ENCODE measurements at regions not wholly inside any gene's neighbourhood (a gene's known extent, or its start where the extent isn't known, plus 50 kb on each side); places are given as distances from the start of the nearest gene placed in this dataset.

GRCh38 chr12:29882846-29883245 is 99.1 kb upstream of the TMTC1 start:
- DNase-seq (ENCODE audit: low read depth in 2 of 2), result no peak

GRCh38 chr12:29880987-29881386 is 97.2 kb upstream of the TMTC1 start:
- no peak for DNase-seq (ENCODE audit: low read depth in 2 of 2)

- no peak for DNase-seq (ENCODE audit: low read depth in 2 of 2)
Observed at GRCh38 chr12:29879606-29880308, 96.0 kb upstream of the TMTC1 start.

- no peak for DNase-seq (ENCODE audit: low read depth in 2 of 2)
Observed at GRCh38 chr12:29869946-29870345, 86.2 kb upstream of the TMTC1 start.

GRCh38 chr12:29867823-29868222 is 84.1 kb upstream of the TMTC1 start:
- no peak for DNase-seq (ENCODE audit: low read depth in 2 of 2)

- no peak for DNase-seq (ENCODE audit: low read depth in 2 of 2)
Observed at GRCh38 chr12:29863665-29864064, 79.9 kb upstream of the TMTC1 start.

GRCh38 chr12:29858270-29858786 is 74.6 kb upstream of the TMTC1 start:
- no peak for DNase-seq (ENCODE audit: low read depth in 2 of 2)

- no peak for DNase-seq (ENCODE audit: low read depth in 2 of 2)
Observed at GRCh38 chr12:29847246-29847645, 63.5 kb upstream of the TMTC1 start.

GRCh38 chr12:29844667-29845066 is 60.9 kb upstream of the TMTC1 start:
- no peak for DNase-seq (ENCODE audit: low read depth in 2 of 2)

GRCh38 chr12:29843036-29843435 is 59.3 kb upstream of the TMTC1 start:
- DNase-seq (ENCODE audit: low read depth in 2 of 2), result no peak

- DNase-seq (ENCODE audit: low read depth in 2 of 2), result no peak
Observed at GRCh38 chr12:29838768-29839167, 55.0 kb upstream of the TMTC1 start.

All from stimulated activated CD4-positive, alpha-beta T cell treated with anti-CD3 and anti-CD28 coated beads, Interleukin-15, amount 100 ng/mL, for 48 hours (primary cell).